DND-41 (cell line): ENCODE measurements at regions not wholly inside any gene's neighbourhood (a gene's known extent, or its start where the extent isn't known, plus 50 kb on each side); places are given as distances from the start of the nearest gene placed in this dataset.

ENCODE experiments used
- CTCF ChIP-seq: IDR thresholded peaks from 2 replicates; pipeline ENCODE4 v1.5.1; 2012; ENCODE audit warnings: borderline replicate concordance, low read length, moderate library complexity, mild to moderate bottlenecking; ENCODE audit not compliant: poor library complexity, severe bottlenecking; ENCODE audit errors: extremely low read depth
- EZH2 ChIP-seq: IDR thresholded peaks from 3 replicates; pipeline ENCODE4 v1.6.1; 2012; ENCODE audit warnings: borderline replicate concordance, low read depth, mild to moderate bottlenecking, moderate library complexity, low read length, inconsistent platforms; ENCODE audit not compliant: severe bottlenecking

GRCh38 chr10:58102897-58103296 is 164.8 kb downstream of the IPMK start:
- no peak for TF ChIP-seq CTCF
- no peak for TF ChIP-seq EZH2
